Gastroesophageal sphincter (tissue), 4 donors: ENCODE measurements at regions not wholly inside any gene's neighbourhood (a gene's known extent, or its start where the extent isn't known, plus 50 kb on each side); places are given as distances from the start of the nearest gene placed in this dataset.
"Not testable (repeated sequence)": the region's sequence is repeated elsewhere in the genome, so short reads cannot be mapped to it uniquely, and the experiment has no call there.

ENCODE experiments used
- ATAC-seq: fragments of 150-250 bp; one replicate; pipeline ENCODE4 v1.9.1; 2016; ENCODE audit warnings: mild to moderate bottlenecking, moderate library complexity
- H3K27ac ChIP-seq, 4 donors: fragments of 200-600 bp; sonication (generic) in 3 of 4; 1 replicate in 3 of 4; 2 replicates in 1 of 4; pipeline ENCODE4 v1.5.1; 2016 to 2019
- H3K27me3 ChIP-seq: fragments of 200-600 bp; sonication (generic); one replicate; pipeline ENCODE4 v1.5.1; 2019
- H3K36me3 ChIP-seq, 2 donors: fragments of 200-600 bp; sonication (generic); one replicate each; pipeline ENCODE4 v1.5.1; 2019; ENCODE audit warnings: control low read depth in 1 of 2
- H3K4me1 ChIP-seq, 3 donors: fragments of 200-600 bp; sonication (generic); 1 replicate in 2 of 3; 2 replicates in 1 of 3; pipeline ENCODE4 v1.5.1; 2016 to 2019; ENCODE audit warnings: control low read depth in 2 of 3
- H3K4me3 ChIP-seq, 2 donors: fragments of 200-600 bp; sonication (generic); one replicate each; pipeline ENCODE4 v1.5.1; 2019; ENCODE audit warnings: mild to moderate bottlenecking in 1 of 2, moderate library complexity in 1 of 2
- H3K9me3 ChIP-seq, 3 donors: fragments of 200-600 bp; sonication (generic); one replicate each; pipeline ENCODE4 v1.5.1; 2017 to 2019; ENCODE audit warnings: control low read depth in 2 of 3
- CTCF ChIP-seq, 4 experiments: fragments of 200-600 bp in 2 of 4; fragments of 450-650 bp in 2 of 4; sonication (generic) in 1 of 4; IDR thresholded peaks; one replicate each; pipeline ENCODE4 v1.5.1; 2017 to 2019; ENCODE audit warnings: antibody characterized with exemption in 4 of 4, mild to moderate bottlenecking in 2 of 4, moderate library complexity in 2 of 4
- EP300 ChIP-seq: sonication (generic); formaldehyde crosslinking; IDR thresholded peaks from one replicate; pipeline ENCODE4 v1.6.1; 2017; ENCODE audit warnings: antibody characterized with exemption, mild to moderate bottlenecking
- POLR2A ChIP-seq, 2 donors: fragments of 450-650 bp; IDR thresholded peaks; one replicate each; pipeline ENCODE4 v1.6.1; 2017; ENCODE audit warnings: antibody characterized with exemption in 2 of 2, mild to moderate bottlenecking in 2 of 2, moderate library complexity in 1 of 2
- POLR2AphosphoS5 ChIP-seq: sonication (generic); formaldehyde crosslinking; IDR thresholded peaks from one replicate; pipeline ENCODE4 v1.6.1; 2017; ENCODE audit warnings: antibody characterized with exemption
- WGBS, 2 donors: methylation state at CpG; one replicate each; pipeline ENCODE4 v1.1.5; 2018; ENCODE audit warnings: low coverage in 1 of 2; 5-methylcytosine and 5-hydroxymethylcytosine counted together

DNA sequence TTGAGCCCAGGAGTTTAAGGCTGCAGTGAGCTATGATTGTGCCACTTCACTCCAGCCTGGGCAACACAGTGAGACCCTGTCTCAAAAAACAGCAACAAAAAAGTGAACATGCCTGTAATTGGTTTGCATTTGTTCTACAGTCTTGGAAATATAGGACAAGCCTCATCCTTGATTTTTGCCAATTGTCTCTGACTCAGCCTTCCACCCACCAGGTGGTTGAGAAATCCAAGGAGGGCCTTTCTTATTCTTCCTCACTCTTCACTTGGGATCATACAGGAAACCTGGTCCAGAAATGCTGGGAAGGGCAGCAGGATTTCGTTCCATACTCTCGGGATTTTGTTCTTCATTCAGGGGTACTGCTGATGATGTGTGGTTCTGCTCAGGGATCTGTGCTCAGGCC is 94.6 kb downstream of the CDC42EP3 start:
- Histone ChIP-seq H3K9me3 (peaks cover 0 to 4% (median 0%) of the 10 kb centered on the region in 3 donors), H3K27me3 (no peaks in the 10 kb centered on the region), H3K36me3 (no peaks in the 10 kb centered on the region), H3K4me3 (no peak overlapping the region), H3K27ac (no peak overlapping the region), H3K4me1 (peaks cover 0 to 15% (median 4%) of the 10 kb centered on the region in 3 donors)
- ATAC-seq, result no peak
- no peak for TF ChIP-seq POLR2A (IDR thresholded peaks at IDR 0.05)
- no peak for TF ChIP-seq EP300
- no peak for TF ChIP-seq CTCF (IDR thresholded peaks at IDR 0.05)
- no peak for TF ChIP-seq POLR2AphosphoS5
- WGBS, 2 donors, result 83 to 93% methylated on average over 1 to 2 of the region's 2 CpGs

- WGBS, 2 donors, result 94 to 98% methylated on average over 3 of the region's 3 CpGs
- no peak for TF ChIP-seq POLR2A (IDR thresholded peaks at IDR 0.05)
- no peak for TF ChIP-seq EP300
- no peak for TF ChIP-seq CTCF (IDR thresholded peaks at IDR 0.05)
- TF ChIP-seq POLR2AphosphoS5, result no peak
- ATAC-seq, result no peak
Measured at GRCh38 chr2:37579192-37579713, 92.2 kb downstream of the CDC42EP3 start.

DNA sequence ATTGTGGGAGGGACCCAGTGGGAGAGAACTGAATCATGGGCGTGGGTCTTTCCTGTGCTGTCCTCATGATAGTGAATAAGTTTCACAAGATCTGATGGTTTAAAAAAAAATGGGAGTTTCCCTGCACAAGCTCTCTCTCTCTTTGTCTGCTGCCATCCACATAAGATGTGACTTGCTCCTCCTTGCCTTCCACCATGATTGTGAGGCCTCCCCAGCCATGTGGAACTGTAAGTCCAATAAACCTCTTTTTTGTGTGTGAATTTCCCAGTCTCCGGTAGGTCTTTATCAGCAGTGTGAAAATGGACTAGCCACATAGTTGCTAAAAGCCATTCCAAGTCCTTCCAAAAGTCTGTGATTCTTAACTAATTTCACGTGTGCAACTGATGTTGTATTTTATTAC is 91.5 kb downstream of the CDC42EP3 start:
- not testable (repeated sequence) for H3K4me3 ChIP-seq, ATAC-seq, H3K27ac ChIP-seq, H3K9me3 ChIP-seq, H3K36me3 ChIP-seq, H3K27me3 ChIP-seq
- peaks cover 4 to 23% (median 7%) of the 10 kb centered on the region in 3 donors for H3K4me1 ChIP-seq
- 95 to 100% methylated on average over 3 of the region's 3 CpGs for WGBS, 2 donors

More at GRCh38 chr2:37579192-37579713, 92.2 kb downstream of the CDC42EP3 start:
- peaks cover 4 to 20% (median 7%) of the 10 kb centered on the region in 3 donors for H3K4me1 ChIP-seq
- H3K36me3 ChIP-seq, result no peaks in the 10 kb centered on the region
- peaks cover 0 to 4% (median 0%) of the 10 kb centered on the region in 3 donors for H3K9me3 ChIP-seq
- no peaks in the 10 kb centered on the region for H3K27me3 ChIP-seq
- no peak overlapping the region for H3K4me3 ChIP-seq
- no peak overlapping the region for H3K27ac ChIP-seq

DNA sequence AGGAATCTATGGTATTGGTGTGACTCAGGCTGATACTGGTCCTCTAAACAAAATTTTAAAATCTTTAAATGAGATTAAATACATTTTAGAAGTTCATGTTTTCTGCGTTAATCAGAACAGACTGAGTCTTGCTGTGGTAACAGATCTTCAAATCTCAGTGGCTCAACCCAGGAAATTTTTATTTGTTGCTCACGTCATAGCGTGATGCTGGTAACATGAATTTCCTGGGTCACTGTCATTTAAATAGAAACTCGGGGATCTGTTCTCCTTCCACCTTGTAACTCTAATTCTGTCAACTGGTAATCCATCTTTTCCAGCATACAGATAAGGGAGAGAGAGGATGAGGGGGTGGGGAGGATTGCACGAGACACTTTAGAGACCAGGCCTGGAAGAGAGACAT is 90.0 kb downstream of the CDC42EP3 start:
- H3K36me3 ChIP-seq, result no peaks in the 10 kb centered on the region
- peaks cover 0 to 4% (median 0%) of the 10 kb centered on the region in 3 donors for H3K9me3 ChIP-seq
- TF ChIP-seq CTCF (IDR thresholded peaks at IDR 0.05) (no peak), POLR2AphosphoS5 (no peak), POLR2A (IDR thresholded peaks at IDR 0.05) (no peak), EP300 (no peak)
- H3K4me1 ChIP-seq, result peaks cover 14 to 38% (median 18%) of the 10 kb centered on the region in 3 donors
- H3K27me3 ChIP-seq, result no peaks in the 10 kb centered on the region
- no peak overlapping the region for H3K27ac ChIP-seq
- no peak for ATAC-seq
- no peak overlapping the region for H3K4me3 ChIP-seq
- WGBS, 2 donors, result 57 to 94% methylated on average over 3 to 5 of the region's 5 CpGs

DNA sequence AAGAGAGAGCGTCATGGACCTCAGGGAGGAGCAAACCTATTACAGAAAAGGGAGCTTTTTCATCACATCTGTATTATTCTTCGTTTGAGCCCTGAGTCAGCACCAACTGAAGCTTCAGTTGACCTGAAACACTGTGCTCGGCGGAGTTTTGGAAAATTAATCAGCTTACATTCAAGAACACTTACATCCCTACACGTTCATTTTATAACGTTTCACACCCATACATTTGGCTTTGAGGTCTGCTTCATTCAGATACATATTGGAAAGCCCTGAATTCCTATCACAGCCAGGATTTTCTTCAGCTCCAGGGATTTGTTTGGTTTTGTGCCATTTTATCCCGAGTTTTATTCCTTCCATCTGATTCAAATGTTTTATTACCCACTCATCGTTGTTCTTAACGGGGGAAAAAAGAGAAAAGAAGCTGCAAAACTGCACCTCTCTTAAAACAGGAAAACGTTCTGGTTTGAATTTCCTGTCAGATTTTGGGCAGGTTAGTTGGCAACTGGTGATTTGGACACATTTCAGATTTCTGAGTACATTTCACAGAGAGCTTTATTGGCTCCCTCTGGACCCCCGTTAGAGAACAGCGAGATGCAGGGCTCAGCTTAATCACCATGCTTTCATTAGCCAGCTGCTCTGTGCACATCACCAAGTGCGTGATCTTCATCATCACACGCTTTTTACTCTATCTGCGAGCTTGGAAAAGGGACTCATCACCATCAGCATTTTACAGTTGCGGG is 88.8 kb downstream of the CDC42EP3 start:
- H3K36me3 ChIP-seq, result no peaks in the 10 kb centered on the region
- H3K4me3 ChIP-seq, result no peak overlapping the region
- no peaks in the 10 kb centered on the region for H3K27me3 ChIP-seq
- 43 to 64% methylated on average over 15 to 16 of the region's 16 CpGs for WGBS, 2 donors
- H3K9me3 ChIP-seq, result peaks cover 0 to 4% (median 0%) of the 10 kb centered on the region in 3 donors
- TF ChIP-seq EP300 (no peak), POLR2A (IDR thresholded peaks at IDR 0.05) (no peak), POLR2AphosphoS5 (no peak), CTCF (IDR thresholded peaks at IDR 0.05) (no peak)
- no peak overlapping the region for H3K27ac ChIP-seq
- peaks cover 15 to 47% (median 24%) of the 10 kb centered on the region in 3 donors for H3K4me1 ChIP-seq
- no peak for ATAC-seq
